SK-N-SH (cell line): ENCODE measurements at regions not wholly inside any gene's neighbourhood (a gene's known extent, or its start where the extent isn't known, plus 50 kb on each side); places are given as distances from the start of the nearest gene placed in this dataset.

Experiments
- CTCF ChIP-seq: fragments of 200-600 bp; sonication (generic); IDR thresholded peaks from 2 replicates; pipeline ENCODE4 v1.6.1; 2017; ENCODE audit warnings: antibody characterized with exemption, mild to moderate bottlenecking, moderate library complexity
- EP300 ChIP-seq, 2 experiments: IDR thresholded peaks; 2 replicates each; pipeline versions ENCODE4 v1.4.0 to v1.6.1; 2012; ENCODE audit warnings: borderline replicate concordance in 1 of 2, low read depth in 1 of 2, low read length in 1 of 2
- MEF2A ChIP-seq: IDR thresholded peaks from 2 replicates; pipeline ENCODE4 v1.4.0; 2012; ENCODE audit warnings: low read depth, borderline replicate concordance
- POLR2AphosphoS5 ChIP-seq: IDR thresholded peaks from 2 replicates; pipeline ENCODE4 v1.6.1; 2012; ENCODE audit warnings: low read depth, low read length
- RAD21 ChIP-seq: IDR thresholded peaks from 2 replicates; pipeline ENCODE4 v1.6.1; 2012; ENCODE audit warnings: mild to moderate bottlenecking, low read length
- REST ChIP-seq: IDR thresholded peaks from 2 replicates; pipeline ENCODE4 v1.6.1; 2012; ENCODE audit warnings: mild to moderate bottlenecking, low read depth, low read length, moderate library complexity
- SMC3 ChIP-seq: IDR thresholded peaks from 2 replicates; pipeline ENCODE4 v1.6.1; 2012; ENCODE audit warnings: low read depth, low read length, improper control_type of control experiment
- TAF1 ChIP-seq: IDR thresholded peaks from 2 replicates; pipeline ENCODE4 v1.6.1; 2012; ENCODE audit warnings: low read depth, mild to moderate bottlenecking, low read length, moderate library complexity, borderline replicate concordance
- TEAD4 ChIP-seq: IDR thresholded peaks from 2 replicates; pipeline ENCODE4 v1.4.0; 2012; ENCODE audit warnings: mild to moderate bottlenecking, borderline replicate concordance; ENCODE audit not compliant: insufficient read depth

- TF ChIP-seq SMC3, result no peak
- no peak for TF ChIP-seq EP300 (IDR thresholded peaks at IDR 0.05; ENCODE audit: borderline replicate concordance in 1 of 2, low read depth in 1 of 2, low read length in 1 of 2)
- no peak for TF ChIP-seq CTCF
- no peak for TF ChIP-seq RAD21
- no peak for TF ChIP-seq MEF2A
- no peak for TF ChIP-seq REST
- no peak for TF ChIP-seq POLR2AphosphoS5
- no peak for TF ChIP-seq TAF1
- TF ChIP-seq TEAD4, result no peak
Measured at GRCh38 chr4:23213198-23213597, 520.5 kb downstream of the GBA3 start.
